ENCODE measurements at regions not wholly inside any gene's neighbourhood (a gene's known extent, or its start where the extent isn't known, plus 50 kb on each side); places are given as distances from the start of the nearest gene placed in this dataset.

GRCh38 chr13:78325585-78325984, 277.8 kb downstream of the POU4F1 start:
- DNase-seq = no peak

- no peak for DNase-seq
Observed at GRCh38 chr13:78323848-78324247, 279.5 kb downstream of the POU4F1 start.

GRCh38 chr13:78323040-78323439, 280.3 kb downstream of the POU4F1 start:
- no peak for DNase-seq

DNA sequence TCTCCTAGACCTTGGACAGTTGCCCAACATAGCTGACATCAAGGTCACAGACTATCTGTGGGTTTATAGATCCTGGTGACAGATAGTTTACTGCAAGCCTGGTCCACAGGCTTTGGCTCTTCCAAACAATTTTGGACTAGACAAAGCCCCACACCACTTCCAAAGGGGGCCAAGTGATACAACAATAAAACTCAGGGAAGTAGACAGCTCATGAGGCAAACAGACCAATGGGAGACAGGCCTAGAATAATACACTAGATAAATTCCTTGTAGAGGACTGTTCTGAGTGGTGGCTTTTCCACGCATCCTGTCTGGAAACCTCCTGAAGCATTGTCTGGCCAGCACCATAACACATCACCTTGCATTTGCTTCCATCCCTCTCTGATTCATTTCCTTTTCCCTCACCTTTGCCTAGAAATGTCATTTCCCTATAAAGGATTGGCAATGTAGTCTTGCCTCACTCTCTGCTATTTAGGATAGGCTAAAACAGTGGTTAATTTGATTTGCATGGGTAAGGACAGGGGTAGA, 284.2 kb downstream of the POU4F1 start:
- peak; percentile 22 for DNase-seq

DNA sequence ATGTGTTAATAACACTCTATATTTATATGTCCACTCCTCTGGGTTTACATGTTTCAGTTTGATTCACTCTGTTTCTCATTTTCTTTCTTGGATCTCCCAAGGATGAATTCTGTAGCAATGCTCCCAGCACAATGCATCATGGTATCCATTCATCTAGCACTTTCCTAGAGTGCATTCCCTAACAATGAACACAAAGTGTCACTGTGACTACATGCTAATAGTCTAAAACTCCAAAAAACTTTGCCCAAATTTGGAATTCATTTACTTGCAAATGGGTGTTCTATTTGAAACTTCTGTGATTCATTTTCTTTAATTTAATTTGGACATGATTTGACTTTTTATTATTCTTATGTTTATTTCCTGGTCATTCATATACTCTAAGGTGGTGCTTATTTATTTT, 286.3 kb downstream of the POU4F1 start:
- peak; percentile 54 for DNase-seq

DNA sequence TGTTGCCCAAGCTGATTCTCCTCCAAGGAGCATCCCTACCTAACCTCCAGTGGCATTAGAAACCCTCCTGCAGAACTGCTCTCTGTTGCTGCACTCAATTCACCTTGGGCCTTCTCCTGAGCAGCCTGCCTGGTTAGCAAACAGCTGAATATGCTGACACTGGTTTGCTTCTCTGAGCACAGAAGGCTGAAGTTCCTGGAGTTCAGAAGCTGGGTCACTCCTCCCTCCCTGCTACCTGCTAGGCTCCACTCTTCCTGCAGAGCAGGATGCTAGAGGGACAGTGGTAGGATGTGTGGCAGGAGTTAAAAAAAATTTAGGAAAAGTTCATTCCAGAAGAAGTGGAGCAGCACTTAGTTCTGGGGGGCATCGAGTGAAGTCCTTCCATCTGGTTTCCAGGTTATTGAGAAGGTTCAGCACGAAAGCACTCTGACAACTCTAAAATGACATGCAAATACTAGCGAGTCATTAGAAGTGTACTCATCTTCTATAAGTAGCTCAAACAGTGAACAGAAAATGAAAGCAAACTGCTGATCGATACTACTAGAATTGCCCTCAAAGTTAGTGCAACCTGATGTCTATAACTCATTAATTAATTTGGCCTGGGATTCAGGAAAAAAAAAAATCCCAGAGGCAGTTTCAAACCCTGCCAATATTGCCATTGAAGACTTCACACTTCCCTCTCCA, 293.7 kb downstream of the POU4F1 start:
- DNase-seq = no peak

DNA sequence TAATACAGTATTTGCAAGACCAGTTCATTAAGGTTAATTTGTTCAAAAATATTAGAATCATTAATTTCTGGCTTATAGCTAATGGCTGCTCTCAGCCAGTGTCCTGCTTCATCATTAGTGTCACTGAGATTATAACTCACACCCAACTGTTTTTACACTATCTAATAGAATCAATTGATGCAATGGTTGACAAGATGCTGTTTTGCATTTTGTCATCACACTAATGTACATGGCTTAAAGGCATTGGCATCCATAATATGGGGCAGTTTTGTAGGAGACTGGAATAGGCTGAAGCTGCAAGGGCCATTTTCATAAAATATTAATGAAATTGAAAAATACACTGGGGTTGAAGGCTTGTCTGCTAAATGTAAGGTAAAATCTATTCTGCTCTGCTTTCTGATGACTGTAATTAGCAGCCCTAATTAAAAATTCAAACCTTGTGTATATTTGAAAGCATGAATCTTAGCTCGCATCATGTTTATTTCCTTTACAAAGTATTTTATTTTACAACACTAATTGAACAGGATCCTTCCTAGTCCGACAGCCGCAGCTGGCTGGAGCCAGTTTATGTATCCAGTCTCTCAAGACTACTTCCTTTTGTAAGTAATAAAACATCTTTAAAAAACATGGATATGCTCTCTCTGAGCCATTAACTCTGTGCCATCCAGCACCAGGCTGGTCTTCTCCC, 296.7 kb downstream of the POU4F1 start:
- DNase-seq = no peak

DNA sequence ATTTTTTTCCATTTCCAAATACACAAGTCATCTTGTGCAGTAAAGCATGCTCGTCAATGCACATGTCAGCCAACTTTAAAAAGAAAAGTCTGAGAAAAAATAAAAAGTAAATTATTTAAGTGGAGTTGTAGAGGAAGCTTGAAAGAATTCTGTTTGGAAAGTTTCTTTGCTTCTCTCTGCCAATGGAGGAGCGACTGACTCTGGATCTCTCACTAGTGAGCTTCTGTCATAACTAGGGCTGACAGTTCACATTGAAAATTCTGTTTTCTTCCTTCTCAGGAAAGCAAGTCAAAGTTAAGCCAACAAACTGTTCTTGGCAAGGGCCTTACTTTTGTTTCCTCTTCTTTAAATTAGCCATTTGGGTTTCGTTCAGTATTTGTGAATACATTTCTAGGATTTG, 298.2 kb downstream of the POU4F1 start:
- no peak for DNase-seq

DNA sequence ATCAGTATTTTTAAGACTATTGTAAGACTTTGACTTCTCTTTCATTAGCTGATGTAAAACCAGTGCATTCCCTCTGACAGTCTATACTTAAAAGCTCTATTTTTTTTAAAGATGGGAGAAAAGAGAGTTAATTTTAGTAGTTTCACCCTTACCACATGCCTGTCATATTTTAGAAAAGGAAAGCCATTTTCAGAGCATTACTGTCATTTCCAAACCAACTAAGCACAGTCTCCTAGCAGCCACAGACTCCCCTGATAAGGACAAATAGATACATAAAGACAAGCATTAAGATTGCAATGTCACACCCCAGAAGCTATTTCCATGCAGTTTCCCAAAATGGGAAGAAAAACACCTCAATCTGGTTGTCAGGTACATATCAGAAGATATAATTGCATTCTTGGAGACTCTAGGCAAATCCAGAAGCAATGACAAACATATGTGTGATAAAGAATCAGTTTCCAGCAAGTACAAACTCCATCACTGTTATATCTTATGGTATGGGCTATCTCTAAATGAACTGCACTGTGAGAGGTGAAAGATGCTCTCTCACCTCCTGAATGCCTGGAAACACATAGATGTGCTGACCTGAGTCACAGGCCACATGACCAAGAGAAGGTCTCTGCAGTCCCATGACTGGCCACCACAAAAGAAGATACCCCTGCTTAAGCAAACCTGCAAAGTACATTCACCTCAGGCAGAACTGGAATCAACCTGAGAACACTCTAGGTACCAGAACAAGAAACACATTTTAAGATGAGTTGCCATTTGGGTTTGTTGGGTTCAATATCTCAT, 303.3 kb downstream of the POU4F1 start:
- DNase-seq = no peak

GRCh38 chr13:78298657-78299056, 304.7 kb downstream of the POU4F1 start:
- DNase-seq = peak; percentile 15

DNA sequence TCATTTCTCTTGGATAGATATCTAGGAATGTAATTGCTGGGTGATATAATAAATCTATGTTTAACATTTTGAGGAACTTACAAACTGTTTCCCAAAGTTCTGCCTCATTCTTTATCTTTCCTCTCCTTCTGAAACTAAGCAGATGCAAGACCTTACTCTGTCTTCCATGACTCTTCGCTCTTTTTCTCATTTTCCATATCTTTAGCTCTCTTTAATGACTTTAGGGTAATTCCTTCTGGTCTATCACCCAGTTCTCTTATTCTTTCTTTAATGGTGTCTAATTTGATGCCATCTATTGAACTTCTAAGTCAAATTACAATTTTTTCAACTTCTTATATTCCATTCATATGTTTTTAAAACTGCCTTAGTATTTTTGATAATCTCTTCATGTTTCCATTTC, 316.6 kb downstream of the POU4F1 start:
- no peak for DNase-seq

GRCh38 chr13:78265098-78265497, 338.3 kb downstream of the POU4F1 start:
- no peak for DNase-seq

DNA sequence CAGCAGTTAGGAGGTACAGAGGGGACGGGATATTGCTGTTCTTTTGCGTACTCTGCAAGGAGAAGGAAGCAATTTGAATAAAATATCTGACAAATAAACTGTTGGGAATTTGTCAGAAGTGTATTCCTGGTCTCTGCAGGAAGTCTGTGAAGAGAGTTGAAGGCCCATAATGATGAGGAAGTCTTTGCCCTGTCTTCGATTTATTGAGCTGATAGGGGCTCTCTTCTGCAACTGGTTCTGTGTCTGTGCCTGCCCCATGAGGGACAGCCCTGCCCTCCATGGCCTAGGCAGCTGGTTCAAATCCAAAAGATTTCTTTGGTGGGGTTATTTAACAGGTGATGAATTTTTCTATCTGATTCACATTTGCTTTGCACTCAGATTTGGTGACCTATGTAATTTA, 339.7 kb upstream of the EDNRB start:
- no peak for DNase-seq

- DNase-seq = no peak
Observed at GRCh38 chr13:78256484-78256883, 337.9 kb upstream of the EDNRB start.

- DNase-seq = no peak
Observed at GRCh38 chr13:78254113-78254512, 335.5 kb upstream of the EDNRB start.

DNA sequence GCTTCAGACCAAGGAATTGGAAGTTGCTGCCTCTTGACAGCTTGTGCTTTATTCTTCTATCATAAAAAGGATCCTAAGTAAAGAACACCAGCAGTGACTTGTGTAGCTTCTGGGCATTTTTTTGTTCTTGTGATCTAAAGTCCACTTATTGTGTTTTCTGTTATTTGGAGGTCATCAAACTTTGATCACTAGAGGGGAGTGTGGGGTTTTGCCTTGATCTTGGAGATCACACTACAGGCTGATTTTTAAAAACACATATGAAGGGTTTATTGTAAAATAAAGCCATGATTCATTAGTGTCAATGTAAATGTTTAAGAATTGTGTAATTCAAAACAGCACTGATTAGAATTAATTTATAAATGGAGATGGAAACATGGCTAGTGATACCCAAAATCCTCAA, 328.7 kb upstream of the EDNRB start:
- DNase-seq = peak; percentile 18

DNA sequence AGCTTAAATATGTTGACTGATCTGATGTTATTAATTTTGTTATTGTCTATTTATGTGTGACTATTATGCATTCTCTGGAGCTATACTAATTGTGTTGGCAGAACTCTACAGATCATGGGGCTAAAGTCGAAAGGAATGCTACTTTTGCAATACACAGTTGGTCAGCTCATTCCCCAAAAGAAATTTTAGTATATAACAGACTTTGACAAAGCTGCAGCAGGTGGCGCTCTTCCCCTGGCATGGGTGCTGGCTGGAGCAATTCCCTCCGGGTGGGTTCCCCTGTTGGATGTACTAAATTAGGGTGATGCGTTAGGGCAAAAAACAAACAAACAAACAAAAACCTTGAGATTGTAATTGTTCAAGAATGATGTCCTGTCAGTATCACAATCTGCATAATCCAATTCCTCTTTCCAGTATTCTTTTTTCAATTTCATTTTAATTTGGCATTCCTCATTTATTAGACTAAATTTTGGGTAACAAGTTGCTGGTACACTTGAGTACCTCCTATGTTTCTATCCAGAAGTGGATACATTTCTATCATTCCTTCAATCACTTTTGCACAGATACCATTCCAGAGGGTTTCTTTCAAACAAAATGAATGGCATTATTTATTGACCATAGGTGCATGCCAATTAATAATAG, 322.8 kb upstream of the EDNRB start:
- DNase-seq = peak; percentile 79

DNA sequence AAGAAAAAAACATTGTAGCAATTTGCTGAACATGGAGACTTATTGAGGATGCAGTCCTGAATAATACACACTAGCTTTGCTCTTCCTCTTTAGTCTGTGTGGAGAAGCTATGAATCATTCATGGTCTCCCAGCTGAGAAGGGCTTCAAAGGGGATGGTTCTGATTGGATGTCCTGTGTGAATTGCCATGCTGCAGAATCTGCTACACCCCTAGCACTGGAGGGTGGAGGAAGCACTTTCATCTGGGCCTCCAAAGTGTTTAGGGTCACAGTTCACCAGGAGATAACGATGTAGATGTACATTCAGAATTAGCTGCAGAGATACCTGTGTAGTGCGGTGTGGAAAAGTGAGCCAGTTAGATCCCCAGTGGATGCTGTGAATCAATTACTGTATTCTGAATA, 321.1 kb upstream of the EDNRB start:
- DNase-seq = no peak

- no peak for DNase-seq
Observed at GRCh38 chr13:78238911-78239310, 320.3 kb upstream of the EDNRB start.

DNA sequence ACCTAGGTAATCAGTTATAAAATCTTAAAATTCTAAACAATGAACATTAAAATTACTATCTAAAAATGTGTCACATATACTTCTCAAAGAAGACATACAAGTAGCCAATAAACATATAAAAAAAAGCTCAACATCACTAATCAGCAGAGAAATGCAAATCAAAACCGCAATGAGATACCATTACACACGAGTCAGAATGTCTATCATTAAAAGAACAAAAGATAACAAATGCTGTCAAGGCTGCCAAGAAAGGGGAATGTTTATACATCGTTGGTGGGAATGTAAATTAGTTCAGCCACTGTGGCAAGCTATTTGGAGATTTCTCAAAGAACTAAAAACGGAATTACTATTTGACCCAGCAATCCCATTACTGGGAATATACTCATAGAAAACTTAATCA, 310.3 kb upstream of the EDNRB start:
- peak; percentile 15 for DNase-seq

DNA sequence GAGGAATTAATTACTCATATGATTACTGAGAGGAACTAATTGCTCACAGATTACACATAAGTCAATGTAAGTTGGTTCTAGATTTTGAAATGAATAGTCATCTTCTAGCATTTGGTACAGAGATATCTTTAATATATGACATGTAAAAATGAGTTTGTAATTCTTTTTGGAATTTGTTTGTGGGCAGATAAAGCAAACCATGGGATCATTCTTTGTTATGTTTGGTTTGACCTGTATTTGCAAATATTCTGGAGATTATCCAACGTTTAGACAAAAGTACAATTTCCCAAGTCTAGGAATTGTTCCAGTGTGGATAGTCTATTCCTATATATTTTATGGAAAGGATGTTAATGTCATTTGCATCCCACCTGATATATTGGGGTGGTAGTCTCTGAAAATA, 309.6 kb upstream of the EDNRB start:
- DNase-seq = no peak

- no peak for DNase-seq
Observed at GRCh38 chr13:78227709-78228108, 309.1 kb upstream of the EDNRB start.

- no peak for DNase-seq
Observed at GRCh38 chr13:78215458-78216108, 297.0 kb upstream of the EDNRB start.

Measured in OCI-M1 (cell line).